ENCODE measurements at regions not wholly inside any gene's neighbourhood (a gene's known extent, or its start where the extent isn't known, plus 50 kb on each side); places are given as distances from the start of the nearest gene placed in this dataset.

DNA sequence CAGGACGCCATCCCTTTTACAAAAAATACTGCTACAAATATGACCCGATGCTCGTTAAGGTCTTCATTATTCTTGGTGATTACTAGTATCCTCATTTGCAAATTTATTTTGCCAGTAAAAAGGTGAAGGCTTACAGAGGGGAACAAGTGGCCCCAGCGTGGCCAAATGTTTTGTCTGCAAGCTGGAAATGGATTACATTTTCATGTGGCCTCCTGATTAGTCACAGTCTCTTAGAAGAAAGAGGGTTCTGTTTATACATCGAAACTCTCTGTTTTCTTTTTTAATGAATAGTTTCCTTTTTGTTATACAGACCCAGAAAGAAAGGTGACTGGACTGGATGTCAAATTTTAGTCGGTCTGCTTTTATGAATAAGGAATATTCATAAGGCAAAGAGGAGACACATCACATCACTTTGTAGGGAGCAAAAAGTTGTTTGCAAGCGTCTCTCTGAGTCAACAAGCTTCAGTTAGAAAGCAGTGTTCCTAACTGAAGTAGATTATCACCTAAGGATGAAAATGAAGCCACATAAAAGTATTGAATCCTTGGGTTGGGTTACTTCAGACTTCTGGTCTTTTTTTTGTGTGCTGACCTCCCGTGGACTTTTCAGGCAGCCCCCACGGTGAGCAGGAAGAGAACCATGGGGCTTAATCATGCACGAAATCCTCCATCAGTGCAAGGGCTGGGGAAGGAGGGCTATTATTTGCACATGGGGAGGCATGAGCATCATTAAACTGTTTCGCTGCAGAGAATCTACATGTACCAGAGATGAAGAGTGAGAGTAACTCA is 125.6 kb downstream of the ARSF start:
- DNase-seq (ENCODE audit: extremely low spot score) = no peak
- POLR2A ChIA-PET = no interaction called here
- CTCF ChIA-PET = no interaction called here
- TF ChIP-seq, protein P1, sequence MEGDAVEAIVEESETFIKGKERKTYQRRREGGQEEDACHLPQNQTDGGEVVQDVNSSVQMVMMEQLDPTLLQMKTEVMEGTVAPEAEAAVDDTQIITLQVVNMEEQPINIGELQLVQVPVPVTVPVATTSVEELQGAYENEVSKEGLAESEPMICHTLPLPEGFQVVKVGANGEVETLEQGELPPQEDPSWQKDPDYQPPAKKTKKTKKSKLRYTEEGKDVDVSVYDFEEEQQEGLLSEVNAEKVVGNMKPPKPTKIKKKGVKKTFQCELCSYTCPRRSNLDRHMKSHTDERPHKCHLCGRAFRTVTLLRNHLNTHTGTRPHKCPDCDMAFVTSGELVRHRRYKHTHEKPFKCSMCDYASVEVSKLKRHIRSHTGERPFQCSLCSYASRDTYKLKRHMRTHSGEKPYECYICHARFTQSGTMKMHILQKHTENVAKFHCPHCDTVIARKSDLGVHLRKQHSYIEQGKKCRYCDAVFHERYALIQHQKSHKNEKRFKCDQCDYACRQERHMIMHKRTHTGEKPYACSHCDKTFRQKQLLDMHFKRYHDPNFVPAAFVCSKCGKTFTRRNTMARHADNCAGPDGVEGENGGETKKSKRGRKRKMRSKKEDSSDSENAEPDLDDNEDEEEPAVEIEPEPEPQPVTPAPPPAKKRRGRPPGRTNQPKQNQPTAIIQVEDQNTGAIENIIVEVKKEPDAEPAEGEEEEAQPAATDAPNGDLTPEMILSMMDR (IDR thresholded peaks at IDR 0.05; ENCODE audit: control extremely low read depth, extremely low read depth, low read depth, missing control alignments) = no peak

DNA sequence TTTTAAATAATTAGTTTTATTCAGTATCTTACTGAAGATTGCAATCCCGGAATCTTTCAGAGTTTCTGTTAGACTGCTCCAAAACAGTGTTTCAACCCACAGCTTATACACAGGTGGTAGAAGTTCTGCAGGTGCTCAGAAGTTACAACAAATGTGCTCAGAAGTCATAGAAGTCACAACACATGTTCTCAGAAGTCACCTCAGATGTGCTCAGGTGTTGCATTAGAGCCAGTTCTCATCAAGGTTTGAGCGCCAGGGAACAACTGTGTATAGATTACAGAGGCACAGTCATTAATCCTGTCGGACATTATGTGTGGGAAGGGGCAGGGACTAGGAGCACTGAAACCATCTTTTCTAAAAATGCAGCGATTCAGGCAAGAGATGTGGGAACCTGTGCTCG is 124.5 kb downstream of the ARSF start:
- ChIA-PET POLR2A (no interaction called here), CTCF (no interaction called here)
- TF ChIP-seq, protein P1 (IDR thresholded peaks at IDR 0.05; ENCODE audit: control extremely low read depth, extremely low read depth, low read depth, missing control alignments) = no peak
- no peak for DNase-seq (ENCODE audit: extremely low spot score)
